ENCODE measurements at regions not wholly inside any gene's neighbourhood (a gene's known extent, or its start where the extent isn't known, plus 50 kb on each side); places are given as distances from the start of the nearest gene placed in this dataset.

GRCh38 chr21:38937286-38937790 lies 131.6 kb downstream of the ETS2 start:
- Mint-ChIP-seq H3K27me3 (ENCODE audit: low read depth) (no peaks in the 10 kb centered on the region; the same call in none of the 2 replicates), H3K4me3 (no peak overlapping the region; a peak in 1 of 5 replicates), H3K4me1 (peaks cover 10 to 13% of the 10 kb centered on the region in 2 experiments), H3K36me3 (ENCODE audit: insufficient read depth in 1 of 3, low read depth in 3 of 3) (peaks cover 2 to 14% (median 13%) of the 10 kb centered on the region in 3 experiments; a peak in 5 of 7 replicates), H3K9me3 (peaks cover 17 to 20% of the 10 kb centered on the region in 2 experiments; a peak in 4 of 5 replicates), H3K27ac (no peak overlapping the region)
- no peaks in the 10 kb centered on the region for H4K20me1 ChIP-seq (ENCODE audit: control insufficient read depth, insufficient read depth, insufficient read length)
- no peak overlapping the region for H2AK5ac ChIP-seq (ENCODE audit: insufficient read length, low read length)
- no peak overlapping the region for H3K14ac ChIP-seq (ENCODE audit: insufficient read depth, low read length)
- H4K8ac ChIP-seq (replicated peaks; ENCODE audit: insufficient read length, low read depth, low read length) = no peak overlapping the region
- H4K91ac ChIP-seq (ENCODE audit: insufficient read length, low read depth, low read length) = no peak overlapping the region
- H3K9ac ChIP-seq (ENCODE audit: extremely low read depth, insufficient read length, low read length) = no peak overlapping the region
- H2AFZ ChIP-seq (ENCODE audit: low read length) = no peak overlapping the region
- H2BK5ac ChIP-seq (ENCODE audit: insufficient read length, low read length) = no peak overlapping the region
- no peaks in the 10 kb centered on the region for H3K9me3 ChIP-seq (ENCODE audit: control insufficient read depth, low read depth, low read length)
- H3K4ac ChIP-seq (ENCODE audit: low read depth, low read length) = no peak overlapping the region
- no peak for TF ChIP-seq CTCF (conservative IDR thresholded peaks at IDR 0.05)
- no peak overlapping the region for H4K5ac ChIP-seq (ENCODE audit: insufficient read length, low read depth, low read length)
- no peaks in the 10 kb centered on the region for H3K27me3 ChIP-seq (ENCODE audit: insufficient read depth, low read length)
- no peak overlapping the region for H2BK15ac ChIP-seq (ENCODE audit: low read depth, low read length)
- H3K56ac ChIP-seq (ENCODE audit: insufficient read length, low read depth, low read length) = no peak overlapping the region
- no peak overlapping the region for H2BK12ac ChIP-seq (ENCODE audit: insufficient read length, low read depth, low read length)
- no peaks in the 10 kb centered on the region for H3K79me2 ChIP-seq (ENCODE audit: insufficient read depth, low read length)
- H3K79me1 ChIP-seq (ENCODE audit: insufficient read depth, low read depth, low read length, poor library complexity, severe bottlenecking) = no peaks in the 10 kb centered on the region
- no peak overlapping the region for H2BK120ac ChIP-seq (ENCODE audit: low read depth, low read length, poor library complexity, severe bottlenecking)
- H3T11ph ChIP-seq (ENCODE audit: low read length) = no peak overlapping the region
- H3K23ac ChIP-seq (ENCODE audit: insufficient read length, low read depth, low read length) = no peak overlapping the region
- H3K18ac ChIP-seq (ENCODE audit: insufficient read length, low read depth, low read length) = no peak overlapping the region
- H2BK20ac ChIP-seq (ENCODE audit: low read depth, low read length, poor library complexity, severe bottlenecking) = no peak overlapping the region
- no peak overlapping the region for H3K4me2 ChIP-seq (ENCODE audit: insufficient read depth, insufficient read length, low read length)
- no peak overlapping the region for H3K27ac ChIP-seq (ENCODE audit: insufficient read length, low read depth, low read length)
- WGBS (ENCODE audit: extremely low coverage, insufficient read length, low lambda C conversion rate) = no CpG with 5 or more reads among the region's 4 CpGs
- DNase-seq = no peak
- H3K23me2 ChIP-seq (ENCODE audit: insufficient read length, low read depth, low read length, poor library complexity, severe bottlenecking) = no peaks in the 10 kb centered on the region
- no peaks in the 10 kb centered on the region for H3K4me1 ChIP-seq (ENCODE audit: insufficient read depth, low read length)
